H9 (cell line): ENCODE measurements at regions not wholly inside any gene's neighbourhood (a gene's known extent, or its start where the extent isn't known, plus 50 kb on each side); places are given as distances from the start of the nearest gene placed in this dataset.

Experiments used
- DNase-seq: peaks from one replicate; pipeline ENCODE4 v3.0.0-alpha.2; 2017
- H2AFZ ChIP-seq: one replicate; pipeline ENCODE4 v1.6.1; 2013; ENCODE audit warnings: mild to moderate bottlenecking, low read length, control low read depth, moderate library complexity
- H2AK5ac ChIP-seq: 2 replicates; pipeline ENCODE4 v1.6.1; 2013; ENCODE audit warnings: low read length, control low read depth, mixed read lengths; ENCODE audit not compliant: insufficient read length
- H2BK120ac ChIP-seq: one replicate; pipeline ENCODE4 v1.6.1; 2013; ENCODE audit warnings: low read depth, mild to moderate bottlenecking, low read length, control low read depth, inconsistent platforms; ENCODE audit not compliant: poor library complexity, severe bottlenecking
- H2BK12ac ChIP-seq: 2 replicates; pipeline ENCODE4 v1.6.1; 2013; ENCODE audit warnings: low read length, control low read depth, mixed read lengths, low read depth; ENCODE audit not compliant: insufficient read length
- H2BK15ac ChIP-seq: 2 replicates; pipeline ENCODE4 v1.6.1; 2013; ENCODE audit warnings: low read depth, low read length, control low read depth
- H2BK20ac ChIP-seq: one replicate; pipeline ENCODE4 v1.6.1; 2013; ENCODE audit warnings: low read depth, mild to moderate bottlenecking, low read length, control low read depth, inconsistent platforms; ENCODE audit not compliant: poor library complexity, severe bottlenecking
- H2BK5ac ChIP-seq: 2 replicates; pipeline ENCODE4 v1.6.1; 2013; ENCODE audit warnings: low read length, control low read depth, mixed read lengths; ENCODE audit not compliant: insufficient read length
- H3K14ac ChIP-seq: 2 replicates; pipeline ENCODE4 v1.6.1; 2013; ENCODE audit warnings: low read length, control low read depth; ENCODE audit not compliant: insufficient read depth
- H3K18ac ChIP-seq: 2 replicates; pipeline ENCODE4 v1.6.1; 2013; ENCODE audit warnings: low read depth, mild to moderate bottlenecking, mixed read lengths, low read length, control low read depth; ENCODE audit not compliant: insufficient read length
- H3K23ac ChIP-seq: 2 replicates; pipeline ENCODE4 v1.6.1; 2013; ENCODE audit warnings: low read length, control low read depth, mixed read lengths, low read depth; ENCODE audit not compliant: insufficient read length
- H3K23me2 ChIP-seq: 2 replicates; pipeline ENCODE4 v1.6.1; 2013; ENCODE audit warnings: low read depth, mild to moderate bottlenecking, mixed read lengths, low read length, control low read depth; ENCODE audit not compliant: insufficient read length, poor library complexity, severe bottlenecking
- H3K27ac ChIP-seq: 2 replicates; pipeline ENCODE4 v1.5.1; 2013; ENCODE audit warnings: low read length, control low read depth, mixed read lengths, low read depth; ENCODE audit not compliant: insufficient read length
- H3K27me3 ChIP-seq: 2 replicates; pipeline ENCODE4 v1.6.1; 2013; ENCODE audit warnings: low read length, control low read depth, inconsistent platforms; ENCODE audit not compliant: insufficient read depth
- H3K4ac ChIP-seq: 2 replicates; pipeline ENCODE4 v1.6.1; 2013; ENCODE audit warnings: low read depth, mild to moderate bottlenecking, control low read depth, inconsistent platforms, low read length, moderate library complexity
- H3K4me1 ChIP-seq: 2 replicates; pipeline ENCODE4 v1.6.1; 2013; ENCODE audit warnings: low read length, control low read depth, inconsistent platforms; ENCODE audit not compliant: insufficient read depth
- H3K4me2 ChIP-seq: 2 replicates; pipeline ENCODE4 v1.6.1; 2013; ENCODE audit warnings: low read length, control low read depth, mixed read lengths; ENCODE audit not compliant: insufficient read length, insufficient read depth
- H3K56ac ChIP-seq: 2 replicates; pipeline ENCODE4 v1.6.1; 2013; ENCODE audit warnings: low read depth, mild to moderate bottlenecking, mixed read lengths, low read length, control low read depth; ENCODE audit not compliant: insufficient read length
- H3K79me1 ChIP-seq: 2 replicates; pipeline ENCODE4 v1.6.1; 2013; ENCODE audit warnings: low read depth, mild to moderate bottlenecking, moderate library complexity, low read length, control low read depth, inconsistent platforms; ENCODE audit not compliant: insufficient read depth, poor library complexity, severe bottlenecking
- H3K79me2 ChIP-seq: 2 replicates; pipeline ENCODE4 v1.6.1; 2013; ENCODE audit warnings: low read length, control low read depth, inconsistent platforms; ENCODE audit not compliant: insufficient read depth
- H3K9ac ChIP-seq: 2 replicates; pipeline ENCODE4 v1.6.1; 2013; ENCODE audit warnings: low read length, control low read depth, mixed read lengths; ENCODE audit not compliant: insufficient read length; ENCODE audit errors: extremely low read depth
- H3K9me3 ChIP-seq: one replicate; pipeline ENCODE4 v1.6.1; 2013; ENCODE audit warnings: low read depth, low read length, inconsistent platforms; ENCODE audit not compliant: control insufficient read depth
- H3T11ph ChIP-seq: one replicate; pipeline ENCODE4 v1.6.1; 2013; ENCODE audit warnings: mild to moderate bottlenecking, low read length, control low read depth, inconsistent platforms
- H4K20me1 ChIP-seq: one replicate; pipeline ENCODE4 v1.6.1; 2013; ENCODE audit not compliant: control insufficient read depth, insufficient read length, insufficient read depth
- H4K5ac ChIP-seq: 2 replicates; pipeline ENCODE4 v1.6.1; 2013; ENCODE audit warnings: low read depth, mild to moderate bottlenecking, mixed read lengths, low read length, control low read depth; ENCODE audit not compliant: insufficient read length
- H4K8ac ChIP-seq: replicated peaks from 2 replicates; pipeline ENCODE4 v1.6.1; 2013; ENCODE audit warnings: low read length, control low read depth, mixed read lengths, low read depth; ENCODE audit not compliant: insufficient read length
- H4K91ac ChIP-seq: 2 replicates; pipeline ENCODE4 v1.6.1; 2013; ENCODE audit warnings: low read depth, mild to moderate bottlenecking, moderate library complexity, mixed read lengths, low read length, control low read depth; ENCODE audit not compliant: insufficient read length
- H3K27ac Mint-ChIP-seq, 3 experiments: 2 replicates in 2 of 3; 3 replicates in 1 of 3; pipeline ENCODE4 v1.8.0; 2020 to 2021; ENCODE audit warnings: mixed read lengths in 3 of 3, mild to moderate bottlenecking in 1 of 3, moderate library complexity in 1 of 3
- H3K27me3 Mint-ChIP-seq: 2 replicates; pipeline ENCODE4 v1.8.0; 2021; ENCODE audit warnings: low read depth, mild to moderate bottlenecking, moderate library complexity, mixed read lengths
- H3K36me3 Mint-ChIP-seq, 3 experiments: 2 replicates in 2 of 3; 3 replicates in 1 of 3; pipeline ENCODE4 v1.8.0; 2020 to 2021; ENCODE audit warnings: low read depth in 3 of 3, mixed read lengths in 3 of 3; ENCODE audit not compliant: insufficient read depth in 1 of 3
- H3K4me1 Mint-ChIP-seq, 2 experiments: 2 replicates each; pipeline ENCODE4 v1.8.0; 2020; ENCODE audit warnings: mixed read lengths in 2 of 2
- H3K4me3 Mint-ChIP-seq, 2 experiments: 2 replicates in 1 of 2; 3 replicates in 1 of 2; pipeline ENCODE4 v1.8.0; 2020 to 2021; ENCODE audit warnings: mild to moderate bottlenecking in 2 of 2, mixed read lengths in 2 of 2, moderate library complexity in 1 of 2
- H3K9me3 Mint-ChIP-seq, 2 experiments: 2 replicates in 1 of 2; 3 replicates in 1 of 2; pipeline ENCODE4 v1.8.0; 2020; ENCODE audit warnings: mild to moderate bottlenecking in 2 of 2, mixed read lengths in 2 of 2, moderate library complexity in 1 of 2
- CTCF ChIP-seq: fragments of 200-600 bp; sonication (generic); conservative IDR thresholded peaks from 3 replicates; pipeline ENCODE4 v1.8.0; 2021; ENCODE audit warnings: antibody characterized with exemption, mild to moderate bottlenecking
- WGBS: extraction: QIAGEN DNeasy Blood & Tissue Kit; methylation state at CpG from one replicate; pipeline ENCODE4 v1.1.7; 2013; ENCODE audit warnings: missing lambda C conversion rate, low lambda C conversion rate, mixed read lengths; ENCODE audit not compliant: insufficient read length; ENCODE audit errors: extremely low coverage; 5-methylcytosine and 5-hydroxymethylcytosine counted together

GRCh38 chr5:166341740-166342337, 1949.6 kb upstream of the WWC1 start:
- Histone ChIP-seq H2BK15ac (no peak overlapping the region), H2AK5ac (no peak overlapping the region), H3K27me3 (no peaks in the 10 kb centered on the region), H4K91ac (no peak overlapping the region), H4K20me1 (no peaks in the 10 kb centered on the region), H3K79me1 (no peaks in the 10 kb centered on the region), H3K4ac (no peak overlapping the region), H3K27ac (no peak overlapping the region), H2BK20ac (no peak overlapping the region), H3K23ac (no peak overlapping the region), H4K8ac (no peak overlapping the region), H3K18ac (no peak overlapping the region), H3K4me1 (peaks cover 9% of the 10 kb centered on the region), H2BK12ac (no peak overlapping the region), H2BK120ac (no peak overlapping the region), H3K14ac (no peak overlapping the region), H3K4me2 (no peak overlapping the region), H3K56ac (no peak overlapping the region), H3T11ph (no peak overlapping the region), H2BK5ac (no peak overlapping the region), H3K9ac (no peak overlapping the region), H3K9me3 (no peaks in the 10 kb centered on the region), H3K23me2 (no peaks in the 10 kb centered on the region), H3K79me2 (no peaks in the 10 kb centered on the region), H4K5ac (no peak overlapping the region), H2AFZ (no peak overlapping the region)
- H3K4me3 Mint-ChIP-seq, result no peak overlapping the region
- no peak overlapping the region for H3K27ac Mint-ChIP-seq
- WGBS, result no CpG with 5 or more reads among the region's 5 CpGs
- DNase-seq, result no peak
- no peaks in the 10 kb centered on the region for H3K27me3 Mint-ChIP-seq
- peak; percentile 56; the same call in 2 of the 3 replicates for TF ChIP-seq CTCF
- H3K36me3 Mint-ChIP-seq, result no peaks in the 10 kb centered on the region
- no peaks in the 10 kb centered on the region; a peak in 1 of 5 replicates for H3K9me3 Mint-ChIP-seq
- peaks cover 14 to 17% of the 10 kb centered on the region in 2 experiments for H3K4me1 Mint-ChIP-seq
